Gastroesophageal sphincter (tissue), 4 donors: ENCODE measurements at regions not wholly inside any gene's neighbourhood (a gene's known extent, or its start where the extent isn't known, plus 50 kb on each side); places are given as distances from the start of the nearest gene placed in this dataset.

Source experiments
- ATAC-seq: fragments of 150-250 bp; one replicate; pipeline ENCODE4 v1.9.1; 2016; ENCODE audit warnings: mild to moderate bottlenecking, moderate library complexity
- H3K27ac ChIP-seq, 4 donors: fragments of 200-600 bp; sonication (generic) in 3 of 4; 1 replicate in 3 of 4; 2 replicates in 1 of 4; pipeline ENCODE4 v1.5.1; 2016 to 2019
- H3K27me3 ChIP-seq: fragments of 200-600 bp; sonication (generic); one replicate; pipeline ENCODE4 v1.5.1; 2019
- H3K36me3 ChIP-seq, 2 donors: fragments of 200-600 bp; sonication (generic); one replicate each; pipeline ENCODE4 v1.5.1; 2019; ENCODE audit warnings: control low read depth in 1 of 2
- H3K4me1 ChIP-seq, 3 donors: fragments of 200-600 bp; sonication (generic); 1 replicate in 2 of 3; 2 replicates in 1 of 3; pipeline ENCODE4 v1.5.1; 2016 to 2019; ENCODE audit warnings: control low read depth in 2 of 3
- H3K4me3 ChIP-seq, 2 donors: fragments of 200-600 bp; sonication (generic); one replicate each; pipeline ENCODE4 v1.5.1; 2019; ENCODE audit warnings: mild to moderate bottlenecking in 1 of 2, moderate library complexity in 1 of 2
- H3K9me3 ChIP-seq, 3 donors: fragments of 200-600 bp; sonication (generic); one replicate each; pipeline ENCODE4 v1.5.1; 2017 to 2019; ENCODE audit warnings: control low read depth in 2 of 3
- EP300 ChIP-seq: sonication (generic); formaldehyde crosslinking; IDR thresholded peaks from one replicate; pipeline ENCODE4 v1.6.1; 2017; ENCODE audit warnings: antibody characterized with exemption, mild to moderate bottlenecking
- POLR2A ChIP-seq, 2 donors: fragments of 450-650 bp; IDR thresholded peaks; one replicate each; pipeline ENCODE4 v1.6.1; 2017; ENCODE audit warnings: antibody characterized with exemption in 2 of 2, mild to moderate bottlenecking in 2 of 2, moderate library complexity in 1 of 2
- POLR2AphosphoS5 ChIP-seq: sonication (generic); formaldehyde crosslinking; IDR thresholded peaks from one replicate; pipeline ENCODE4 v1.6.1; 2017; ENCODE audit warnings: antibody characterized with exemption
- WGBS, 2 donors: methylation state at CpG; one replicate each; pipeline ENCODE4 v1.1.5; 2018; ENCODE audit warnings: low coverage in 1 of 2; 5-methylcytosine and 5-hydroxymethylcytosine counted together
- TF ChIP-seq, protein P1 (sequence below), 4 experiments: fragments of 200-600 bp in 2 of 4; fragments of 450-650 bp in 2 of 4; sonication (generic) in 1 of 4; IDR thresholded peaks; one replicate each; pipeline ENCODE4 v1.5.1; 2017 to 2019; ENCODE audit warnings: antibody characterized with exemption in 4 of 4, mild to moderate bottlenecking in 2 of 4, moderate library complexity in 2 of 4

DNA sequence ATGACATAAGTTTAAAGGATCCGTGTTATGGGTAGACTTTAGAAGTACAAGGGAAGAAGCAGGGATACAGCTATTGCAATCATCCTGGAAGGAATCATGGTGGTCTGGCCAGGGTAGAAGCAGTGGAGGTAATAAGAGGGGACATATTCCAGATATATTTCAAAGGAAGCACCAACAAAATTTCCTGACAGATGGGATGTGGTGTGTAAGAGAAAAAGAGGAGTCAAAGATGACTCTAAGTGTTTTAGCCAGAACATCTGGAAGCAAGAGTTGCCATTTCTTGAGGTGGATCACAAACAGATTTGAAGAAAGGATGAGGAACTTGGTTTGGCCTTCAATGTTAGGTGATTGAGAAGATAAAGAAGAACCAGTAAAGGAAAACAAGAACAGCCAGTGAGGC, 133.1 kb upstream of the CTAGE1 start:
- ATAC-seq: no peak
- WGBS, 2 donors: 100% methylated on average over 1 of the region's 1 CpG

DNA sequence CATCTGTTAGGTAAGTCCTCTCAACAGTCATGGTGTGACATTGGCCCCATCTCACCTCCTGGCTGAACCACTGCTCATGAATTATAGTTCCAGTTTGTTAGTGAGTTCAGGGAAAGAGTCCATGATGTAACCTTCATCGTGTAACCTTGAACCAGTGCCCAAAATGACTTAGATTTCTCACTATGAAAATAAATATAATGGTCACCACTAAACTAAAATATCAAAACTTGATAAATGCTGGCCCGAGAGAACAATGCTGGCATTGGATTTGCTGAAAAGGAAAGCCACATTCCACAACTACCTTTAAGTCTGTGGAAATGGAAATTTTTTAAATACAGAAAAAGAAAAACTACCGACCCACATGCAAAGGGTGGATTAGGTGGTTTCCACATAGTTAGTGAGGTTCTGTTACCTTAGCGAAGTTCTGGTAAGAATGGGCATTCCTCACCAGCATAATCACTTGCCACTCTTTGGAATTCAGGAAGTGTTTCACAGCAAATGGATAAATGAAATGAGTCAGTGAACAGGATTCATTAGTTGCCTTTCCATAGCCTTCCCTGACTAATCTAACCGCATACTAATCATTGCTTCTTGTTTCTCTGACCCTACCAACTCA, 133.9 kb upstream of the CTAGE1 start:
- H3K4me3 ChIP-seq: no peak overlapping the region
- TF ChIP-seq POLR2AphosphoS5 (no peak), POLR2A (IDR thresholded peaks at IDR 0.05) (no peak), EP300 (no peak)
- TF ChIP-seq, protein P1, sequence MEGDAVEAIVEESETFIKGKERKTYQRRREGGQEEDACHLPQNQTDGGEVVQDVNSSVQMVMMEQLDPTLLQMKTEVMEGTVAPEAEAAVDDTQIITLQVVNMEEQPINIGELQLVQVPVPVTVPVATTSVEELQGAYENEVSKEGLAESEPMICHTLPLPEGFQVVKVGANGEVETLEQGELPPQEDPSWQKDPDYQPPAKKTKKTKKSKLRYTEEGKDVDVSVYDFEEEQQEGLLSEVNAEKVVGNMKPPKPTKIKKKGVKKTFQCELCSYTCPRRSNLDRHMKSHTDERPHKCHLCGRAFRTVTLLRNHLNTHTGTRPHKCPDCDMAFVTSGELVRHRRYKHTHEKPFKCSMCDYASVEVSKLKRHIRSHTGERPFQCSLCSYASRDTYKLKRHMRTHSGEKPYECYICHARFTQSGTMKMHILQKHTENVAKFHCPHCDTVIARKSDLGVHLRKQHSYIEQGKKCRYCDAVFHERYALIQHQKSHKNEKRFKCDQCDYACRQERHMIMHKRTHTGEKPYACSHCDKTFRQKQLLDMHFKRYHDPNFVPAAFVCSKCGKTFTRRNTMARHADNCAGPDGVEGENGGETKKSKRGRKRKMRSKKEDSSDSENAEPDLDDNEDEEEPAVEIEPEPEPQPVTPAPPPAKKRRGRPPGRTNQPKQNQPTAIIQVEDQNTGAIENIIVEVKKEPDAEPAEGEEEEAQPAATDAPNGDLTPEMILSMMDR (IDR thresholded peaks at IDR 0.05): no peak
- H3K27ac ChIP-seq: no peak overlapping the region
- no peak for ATAC-seq
- no peaks in the 10 kb centered on the region for H3K27me3 ChIP-seq
- no peaks in the 10 kb centered on the region for H3K36me3 ChIP-seq
- H3K4me1 ChIP-seq: peaks cover 0 to 9% (median 0%) of the 10 kb centered on the region in 3 donors
- 46 to 53% methylated on average over 5 of the region's 5 CpGs for WGBS, 2 donors
- no peaks in the 10 kb centered on the region for H3K9me3 ChIP-seq

More for the DNA sequence above, 133.1 kb upstream of the CTAGE1 start:
- no peaks in the 10 kb centered on the region for H3K36me3 ChIP-seq
- no peak overlapping the region for H3K4me3 ChIP-seq
- no peaks in the 10 kb centered on the region for H3K9me3 ChIP-seq
- TF ChIP-seq EP300 (no peak), POLR2AphosphoS5 (no peak), POLR2A (IDR thresholded peaks at IDR 0.05) (no peak)
- TF ChIP-seq, protein P1 (IDR thresholded peaks at IDR 0.05): no peak
- peaks cover 0 to 14% (median 0%) of the 10 kb centered on the region in 3 donors for H3K4me1 ChIP-seq
- H3K27ac ChIP-seq: no peak overlapping the region
- no peaks in the 10 kb centered on the region for H3K27me3 ChIP-seq

DNA sequence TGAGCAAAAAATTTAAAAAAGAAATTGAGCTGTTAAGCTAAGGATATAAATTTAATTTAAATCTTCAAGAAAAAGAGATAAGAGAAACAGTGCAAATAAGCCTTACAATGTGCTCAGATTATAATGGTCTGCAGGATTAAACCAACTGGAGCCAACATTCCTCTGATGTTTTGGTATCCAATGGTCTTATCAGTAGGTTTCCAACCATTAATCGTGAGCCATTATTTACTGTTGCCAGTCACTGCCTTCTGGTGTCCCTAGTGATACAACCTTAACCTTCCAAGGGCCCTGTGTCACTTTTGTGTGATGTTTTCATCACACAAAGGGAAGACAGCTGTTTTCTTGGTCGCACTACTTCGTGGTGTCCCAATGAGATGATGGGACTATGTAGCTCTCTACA, 134.5 kb upstream of the CTAGE1 start:
- 51 to 59% methylated on average over 3 of the region's 3 CpGs for WGBS, 2 donors
- Histone ChIP-seq H3K36me3 (no peaks in the 10 kb centered on the region), H3K4me1 (peaks cover 0 to 9% (median 0%) of the 10 kb centered on the region in 3 donors), H3K4me3 (no peak overlapping the region), H3K9me3 (no peaks in the 10 kb centered on the region), H3K27ac (no peak overlapping the region), H3K27me3 (no peaks in the 10 kb centered on the region)
- TF ChIP-seq, protein P1 (IDR thresholded peaks at IDR 0.05): no peak
- no peak for TF ChIP-seq POLR2A (IDR thresholded peaks at IDR 0.05)
- no peak for TF ChIP-seq POLR2AphosphoS5
- TF ChIP-seq EP300: no peak
- ATAC-seq: no peak

DNA sequence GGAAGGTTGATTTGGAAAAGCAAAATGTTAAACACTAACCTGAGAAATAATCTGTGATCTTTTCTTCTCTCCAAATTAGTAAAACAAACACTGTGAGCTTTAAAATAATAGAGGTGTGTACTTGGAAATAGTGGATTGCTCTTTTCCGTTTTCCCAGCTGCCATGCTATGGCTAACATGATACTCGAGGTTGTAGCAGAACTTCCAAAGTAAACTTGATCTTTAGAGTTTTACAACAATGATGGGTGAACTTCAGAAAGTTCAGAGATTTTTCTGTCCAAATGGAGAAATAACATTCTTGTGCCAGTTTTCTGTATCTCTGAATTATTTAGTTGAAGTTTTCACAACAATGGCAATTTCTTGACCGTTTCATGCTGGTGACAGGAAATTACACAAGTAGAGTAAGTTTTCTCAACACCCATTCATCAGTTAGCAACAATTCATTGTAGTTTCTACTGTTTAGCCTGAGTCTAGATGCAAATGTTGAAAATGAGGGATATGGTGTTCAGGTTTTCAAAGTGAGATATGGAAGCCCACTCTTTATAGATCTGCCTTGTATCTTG, 135.3 kb upstream of the CTAGE1 start:
- no peak for ATAC-seq
- H3K4me1 ChIP-seq: peaks cover 0 to 14% (median 0%) of the 10 kb centered on the region in 3 donors
- no peaks in the 10 kb centered on the region for H3K27me3 ChIP-seq
- TF ChIP-seq POLR2A (IDR thresholded peaks at IDR 0.05): no peak
- TF ChIP-seq, protein P1 (IDR thresholded peaks at IDR 0.05): no peak
- TF ChIP-seq EP300: no peak
- no peak for TF ChIP-seq POLR2AphosphoS5
- WGBS, 2 donors: 71 to 88% methylated on average over 3 of the region's 3 CpGs
- no peak overlapping the region for H3K4me3 ChIP-seq
- no peaks in the 10 kb centered on the region for H3K9me3 ChIP-seq
- H3K27ac ChIP-seq: no peak overlapping the region
- no peaks in the 10 kb centered on the region for H3K36me3 ChIP-seq
